NCI-H2171 (cell line): ENCODE measurements at regions not wholly inside any gene's neighbourhood (a gene's known extent, or its start where the extent isn't known, plus 50 kb on each side); places are given as distances from the start of the nearest gene placed in this dataset.

Experiments used
- DNase-seq: peaks from one replicate; lab custom pipeline; 2025; lab: John Stamatoyannopoulos, UW

DNA sequence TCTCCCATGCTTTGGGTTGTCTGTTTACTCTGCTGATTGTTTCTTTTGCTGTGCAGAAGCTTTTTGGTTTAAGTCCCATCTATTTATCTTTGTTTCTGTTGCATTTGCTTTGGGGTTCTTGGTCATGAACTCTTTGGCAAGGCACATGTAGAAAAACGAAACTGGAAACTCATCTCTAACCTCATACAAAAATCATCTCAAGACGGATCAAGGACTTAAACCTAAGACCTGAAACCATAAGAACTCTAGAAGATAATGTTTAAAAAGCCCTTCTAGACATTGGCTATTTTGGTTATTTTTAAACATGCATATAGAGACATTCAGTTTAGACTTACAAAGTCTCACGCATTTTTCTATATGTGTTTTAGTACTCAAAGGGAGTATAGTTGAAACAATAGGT is 1164.3 kb upstream of the GYPC start:
- no peak for DNase-seq

GRCh38 chr2:125512313-125512712 is 1143.6 kb upstream of the GYPC start:
- DNase-seq: no peak

DNA sequence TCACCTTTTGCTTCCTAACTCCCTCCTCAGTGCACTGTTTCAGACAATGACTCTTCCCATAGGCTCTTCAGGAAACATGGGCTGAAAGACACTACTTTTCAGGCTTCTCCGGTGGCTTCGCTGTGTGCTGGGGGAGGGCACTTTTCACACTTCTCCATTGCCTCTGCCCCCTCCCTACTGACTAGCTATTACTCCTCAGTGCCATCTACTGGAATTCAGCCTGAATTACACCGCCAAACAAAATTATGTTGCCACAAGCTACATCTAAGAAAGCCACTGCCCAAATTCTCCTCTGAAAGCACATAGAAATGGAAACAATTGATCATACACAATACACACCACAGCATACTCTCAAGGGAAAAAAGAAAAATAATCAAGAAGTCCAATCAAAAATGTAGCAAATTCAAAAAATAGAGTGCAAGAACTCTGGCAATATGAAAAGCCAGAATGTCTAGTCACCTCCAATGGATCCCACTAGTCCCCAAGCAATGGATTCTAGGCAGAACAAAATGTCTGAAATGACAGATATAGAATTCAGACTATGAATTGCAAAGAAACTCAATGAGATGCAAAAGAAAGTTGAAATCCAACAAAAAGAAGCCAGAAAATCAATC is 1139.4 kb upstream of the GYPC start:
- no peak for DNase-seq

- no peak for DNase-seq
Measured at GRCh38 chr2:125526093-125526492, 1129.9 kb upstream of the GYPC start.

- no peak for DNase-seq
Measured at GRCh38 chr2:125535089-125535488, 1120.9 kb upstream of the GYPC start.

DNA sequence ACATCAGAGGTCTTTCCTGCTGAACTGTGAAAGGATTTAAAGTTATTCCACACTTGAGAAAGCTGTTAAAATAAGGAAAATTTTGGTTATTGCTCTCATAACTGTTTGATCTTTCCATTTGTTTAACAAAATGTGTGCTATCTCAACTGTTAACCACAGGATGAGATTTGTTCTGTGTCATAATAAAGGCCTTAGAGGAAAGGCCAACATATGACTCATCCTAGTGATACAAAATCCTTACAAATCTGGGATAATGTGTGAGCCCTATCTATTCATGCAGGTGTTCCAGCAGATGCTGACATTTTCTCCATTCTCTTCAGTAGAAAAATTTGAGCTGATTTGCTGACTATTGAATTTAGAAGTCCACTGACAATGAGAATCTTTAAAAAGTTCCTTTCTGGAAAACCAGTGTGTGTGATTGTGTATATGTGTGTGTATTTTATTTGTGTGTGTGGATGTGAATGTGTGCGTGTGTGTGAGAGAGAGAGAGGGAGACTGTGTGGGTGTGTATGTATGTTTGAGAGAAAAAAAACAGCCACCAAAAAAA is 1111.9 kb upstream of the GYPC start:
- no peak for DNase-seq

GRCh38 chr2:125553768-125554167 is 1102.2 kb upstream of the GYPC start:
- DNase-seq: no peak

- DNase-seq: no peak
Measured at GRCh38 chr2:125554956-125555355, 1101.0 kb upstream of the GYPC start.

DNA sequence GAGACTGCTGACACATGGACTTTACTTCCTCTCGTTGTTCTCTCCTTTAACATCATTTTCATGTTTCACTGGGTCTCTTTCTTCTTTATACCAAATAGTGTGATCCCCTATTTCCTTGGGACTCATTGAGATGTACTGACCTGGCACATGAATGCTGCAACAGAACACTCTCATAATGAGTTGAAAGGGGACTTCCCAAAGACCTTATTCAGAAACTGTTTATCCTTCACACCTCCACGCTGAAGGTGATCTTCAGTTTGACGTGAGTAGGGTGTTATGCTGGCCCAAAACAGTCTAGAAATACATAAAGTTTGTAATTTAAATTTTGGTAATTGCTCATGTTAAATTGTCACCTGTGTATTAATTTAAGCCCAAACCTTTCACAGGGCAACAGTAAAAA is 1096.8 kb upstream of the GYPC start:
- DNase-seq: no peak

GRCh38 chr2:125560855-125561254 is 1095.1 kb upstream of the GYPC start:
- DNase-seq: no peak

DNA sequence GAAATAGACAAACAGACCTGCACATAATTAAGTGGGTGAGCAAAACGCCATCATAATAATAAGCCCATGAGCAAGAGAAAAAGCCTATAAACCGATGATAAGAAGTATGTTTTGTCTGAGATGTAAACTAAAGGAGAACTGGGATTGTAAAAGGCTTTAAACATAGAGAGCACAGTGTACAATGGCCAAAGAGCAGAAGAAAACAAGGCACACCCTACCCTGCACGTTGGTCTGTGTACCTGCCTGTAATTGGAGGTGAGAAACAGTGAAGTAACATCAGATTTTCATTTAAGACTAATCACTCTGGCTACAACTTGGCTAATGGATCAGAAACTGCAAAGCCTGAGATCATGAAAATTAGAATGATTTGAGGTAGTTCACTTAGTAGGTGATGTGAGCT is 1094.7 kb upstream of the GYPC start:
- DNase-seq: no peak

DNA sequence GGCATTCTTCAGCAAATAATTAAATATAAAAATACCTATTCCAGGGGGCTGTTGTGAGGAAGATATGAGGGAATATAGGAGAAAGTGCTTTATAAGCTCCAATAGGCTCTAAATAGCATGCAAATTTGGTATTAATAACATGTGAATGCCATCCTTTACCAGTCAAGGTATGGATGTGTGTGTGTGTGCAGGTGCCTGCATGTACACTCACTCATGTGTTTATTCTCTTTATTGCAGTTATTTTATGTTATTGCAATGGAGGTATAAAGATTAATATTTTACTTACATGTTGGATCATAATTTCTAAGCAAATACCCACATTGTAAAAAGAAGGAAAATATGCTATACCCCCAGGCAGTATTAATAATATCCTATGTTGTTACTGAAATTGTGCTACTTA is 1093.0 kb upstream of the GYPC start:
- no peak for DNase-seq

DNA sequence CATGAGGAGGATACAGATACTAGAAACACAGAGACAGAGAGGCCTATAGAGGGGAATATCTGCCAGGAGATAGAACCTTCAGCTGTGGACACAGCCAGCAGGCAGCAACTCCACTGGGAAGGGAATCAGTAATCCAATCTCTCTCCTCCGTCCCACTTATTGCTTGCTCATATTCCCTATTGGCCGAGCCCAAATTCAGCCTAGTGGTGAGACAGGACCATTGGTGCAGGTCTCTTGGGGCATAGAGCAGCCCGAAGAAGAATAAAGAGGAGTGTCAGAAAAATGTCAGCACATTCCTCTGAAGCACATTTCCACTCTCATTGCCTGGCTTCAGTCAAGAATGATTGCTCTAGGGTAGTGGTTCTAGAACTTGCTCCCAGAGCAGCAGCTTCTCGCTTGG is 1091.5 kb upstream of the GYPC start:
- no peak for DNase-seq

GRCh38 chr2:125566422-125566821 is 1089.5 kb upstream of the GYPC start:
- no peak for DNase-seq

DNA sequence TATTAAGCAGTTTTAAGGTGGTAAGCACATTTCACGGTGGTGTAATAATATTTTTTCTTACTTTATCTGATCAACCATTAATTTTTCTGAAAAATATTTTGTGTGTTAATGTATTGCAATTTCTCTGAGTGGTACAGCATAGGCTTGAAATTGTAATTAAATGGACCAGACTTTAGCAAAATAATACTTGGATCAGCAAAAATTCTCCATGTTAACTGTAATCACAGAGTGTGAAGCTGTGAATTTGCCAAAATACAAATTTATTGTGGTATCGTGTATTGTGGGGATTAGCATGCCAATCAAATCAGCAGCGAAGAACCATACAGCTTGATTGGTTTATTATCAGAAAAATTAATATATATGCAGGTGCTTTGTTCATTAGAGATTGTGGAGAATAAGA is 1088.9 kb upstream of the GYPC start:
- DNase-seq: no peak

DNA sequence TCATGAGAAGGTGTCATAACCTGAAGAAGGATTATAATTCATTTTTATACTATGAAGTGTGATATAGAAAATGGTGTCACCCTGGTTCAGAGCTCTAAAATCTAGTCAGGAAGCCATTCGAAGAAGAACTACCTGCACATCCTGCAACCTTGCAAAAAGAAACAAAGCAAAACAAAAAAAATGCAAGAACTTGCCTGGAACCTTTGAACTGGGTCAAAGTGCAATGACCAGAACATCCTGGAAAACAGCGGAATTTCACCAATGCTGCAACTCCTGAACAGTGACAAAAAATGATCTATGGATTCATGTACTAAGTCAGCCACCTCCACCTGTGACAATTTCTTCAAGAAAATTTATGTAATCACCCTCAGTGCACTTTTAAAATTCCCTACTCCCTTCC is 1083.3 kb upstream of the GYPC start:
- no peak for DNase-seq

DNA sequence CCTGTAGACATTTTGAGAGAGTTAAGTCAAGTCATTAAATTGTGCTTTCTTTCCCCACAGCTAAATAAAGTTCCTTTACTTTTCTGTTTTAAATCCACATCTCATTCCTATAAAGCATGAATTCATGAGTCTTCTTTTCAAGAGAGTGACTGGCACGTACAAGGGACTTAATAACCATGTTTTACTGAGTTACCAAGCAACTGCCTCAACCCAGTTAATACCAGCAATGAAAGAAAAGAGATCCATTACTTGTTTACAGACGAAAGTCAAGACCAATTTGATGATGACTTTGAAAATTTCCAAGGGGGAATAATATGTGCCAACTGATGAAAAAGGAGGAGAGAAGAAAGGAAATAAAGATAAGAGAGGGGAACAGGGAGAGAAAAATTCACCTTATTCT is 1082.5 kb upstream of the GYPC start:
- DNase-seq: no peak

DNA sequence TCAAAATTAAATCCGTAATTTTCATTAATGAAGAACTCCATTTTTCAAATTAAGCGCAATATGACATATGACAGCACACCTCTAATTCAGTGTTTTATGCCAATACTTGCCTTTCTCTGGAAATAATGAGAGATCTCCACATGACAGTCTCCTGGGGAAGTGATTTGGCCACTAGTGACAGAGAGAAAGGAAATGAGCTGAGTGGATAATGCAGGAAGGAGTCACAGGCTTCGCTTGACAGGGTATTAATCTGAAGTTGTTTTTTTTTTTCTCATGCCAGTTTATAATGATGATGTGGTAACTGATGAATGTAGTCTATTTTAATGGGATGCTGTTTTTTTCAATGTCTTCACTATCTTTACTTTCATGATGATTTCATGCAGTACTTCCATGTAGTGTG is 1079.4 kb upstream of the GYPC start:
- DNase-seq: no peak

DNA sequence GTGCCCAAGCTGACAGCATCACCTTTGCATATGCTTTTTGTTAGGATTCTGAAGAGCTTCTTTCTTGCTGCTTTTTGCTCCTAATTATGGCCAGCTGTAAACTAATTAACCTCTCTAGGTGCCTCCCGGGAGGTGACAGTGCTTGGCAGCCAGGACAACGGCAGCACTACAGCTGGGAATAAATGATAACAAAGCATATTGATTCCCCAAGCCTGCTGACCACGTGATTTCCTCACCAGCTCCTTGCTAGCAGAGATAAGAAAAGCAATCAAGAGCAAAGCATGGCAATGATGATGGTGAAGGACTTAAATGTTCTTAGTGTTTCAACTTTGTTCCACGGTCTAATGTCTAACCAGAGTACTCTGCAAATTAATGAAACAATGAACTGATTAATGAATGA is 1074.4 kb upstream of the GYPC start:
- DNase-seq: no peak

DNA sequence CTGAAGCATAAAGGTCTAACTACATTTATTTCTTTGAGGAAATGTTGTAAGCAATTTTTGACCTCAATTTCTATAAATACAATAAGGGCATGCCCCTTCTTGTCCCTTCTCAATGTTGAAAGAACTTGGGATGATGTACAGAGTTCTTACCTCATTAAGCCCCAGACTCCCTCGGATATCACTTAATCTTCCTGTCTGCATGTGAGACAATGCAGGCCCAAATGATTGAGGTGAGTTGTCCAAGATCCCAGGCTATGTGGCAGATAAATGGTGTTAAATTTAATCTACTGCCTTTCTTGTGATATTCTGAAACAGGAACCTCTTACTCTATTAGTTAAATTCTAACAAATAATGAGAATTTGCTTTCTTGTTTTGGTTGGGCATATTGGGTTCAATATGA is 1073.4 kb upstream of the GYPC start:
- DNase-seq: no peak

- DNase-seq: no peak
Measured at GRCh38 chr2:125584732-125585131, 1071.2 kb upstream of the GYPC start.

- no peak for DNase-seq
Measured at GRCh38 chr2:125588780-125589179, 1067.2 kb upstream of the GYPC start.

- DNase-seq: no peak
Measured at GRCh38 chr2:125591954-125592353, 1064.0 kb upstream of the GYPC start.

DNA sequence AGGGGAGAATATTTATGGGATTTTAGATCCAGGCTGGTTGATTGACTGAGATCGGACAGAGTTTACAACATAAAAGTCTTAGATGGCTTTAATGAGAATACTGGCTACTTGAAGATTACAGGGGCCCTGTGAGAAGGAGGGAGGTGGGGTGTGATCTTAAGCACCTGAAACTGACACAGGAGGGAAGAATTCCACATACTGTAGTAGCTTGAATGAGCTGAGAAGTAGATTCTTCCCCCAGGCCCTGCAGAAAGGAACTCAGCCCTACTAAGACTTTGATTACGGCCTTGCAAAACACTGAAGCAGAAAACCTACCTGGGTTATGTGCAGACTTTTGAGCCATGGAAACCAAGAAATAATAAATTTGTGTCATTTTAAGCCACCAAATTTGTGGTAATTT is 1062.9 kb upstream of the GYPC start:
- no peak for DNase-seq

DNA sequence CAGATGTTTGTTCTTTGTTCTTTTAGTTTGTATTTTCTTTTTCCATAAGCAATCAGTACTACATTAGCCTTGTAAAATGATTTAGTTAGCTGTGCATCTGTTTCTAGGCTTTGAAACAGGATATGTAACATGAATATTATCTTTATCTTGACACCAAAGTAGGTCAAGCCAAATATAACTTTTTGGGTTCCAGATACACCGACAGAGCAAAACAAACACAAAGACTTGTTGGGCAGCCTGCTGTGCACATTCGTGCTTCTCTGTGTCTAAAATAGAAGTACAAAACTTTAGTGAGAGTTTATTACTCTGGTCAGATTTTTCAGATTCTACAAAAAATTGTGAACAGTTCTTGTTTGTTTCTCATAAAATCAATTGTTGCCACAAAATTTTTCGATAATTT is 1059.3 kb upstream of the GYPC start:
- no peak for DNase-seq
